GM23248 (cell line): ENCODE measurements at regions not wholly inside any gene's neighbourhood (a gene's known extent, or its start where the extent isn't known, plus 50 kb on each side); places are given as distances from the start of the nearest gene placed in this dataset.

Source experiments
- EZH2 ChIP-seq: fragments of 200-600 bp; sonication (generic); IDR thresholded peaks from 2 replicates; pipeline ENCODE4 v1.6.1; 2018; ENCODE audit warnings: antibody characterized with exemption, mild to moderate bottlenecking; ENCODE audit not compliant: insufficient read depth, poor library complexity, severe bottlenecking
- EZH2phosphoT487 ChIP-seq: fragments of 200-600 bp; sonication (generic); IDR thresholded peaks from 2 replicates; pipeline ENCODE4 v1.6.1; 2018; ENCODE audit warnings: antibody characterized with exemption, moderate library complexity, mild to moderate bottlenecking, low read depth; ENCODE audit not compliant: insufficient read depth

- TF ChIP-seq EZH2phosphoT487 = no peak
- no peak for TF ChIP-seq EZH2
These were observed 511.1 kb upstream of the MAP3K7 start for GRCh38 chr6:91098006-91098405.
